SK-N-SH treated with all-trans-retinoic acid at 6 μM for 48 hours (cell line): ENCODE measurements at regions not wholly inside any gene's neighbourhood (a gene's known extent, or its start where the extent isn't known, plus 50 kb on each side); places are given as distances from the start of the nearest gene placed in this dataset.

Source experiments
- CREB5 ChIP-seq: fragments of 250-450 bp; sonication (Bioruptor Pico); IDR thresholded peaks from 2 replicates; pipeline ENCODE4 v1.5.1; 2020; ENCODE audit warnings: low read depth, mild to moderate bottlenecking, moderate library complexity
- CSDC2 ChIP-seq: fragments of 250-450 bp; sonication (Bioruptor Pico); IDR thresholded peaks from 2 replicates; pipeline ENCODE4 v1.5.0; 2020; ENCODE audit warnings: mild to moderate bottlenecking, moderate library complexity
- GLIS3 ChIP-seq: fragments of 250-450 bp; sonication (Bioruptor Pico); IDR thresholded peaks from 2 replicates; pipeline ENCODE4 v1.5.0; 2020; ENCODE audit warnings: mild to moderate bottlenecking, moderate library complexity
- OSR1 ChIP-seq: fragments of 250-450 bp; sonication (Bioruptor Pico); IDR thresholded peaks from 2 replicates; pipeline ENCODE4 v1.8.0; 2022; ENCODE audit warnings: moderate library complexity, mild to moderate bottlenecking, inconsistent platforms
- PATZ1 ChIP-seq: fragments of 250-450 bp; sonication (Bioruptor Pico); IDR thresholded peaks from 2 replicates; pipeline ENCODE4 v1.8.0; 2020; ENCODE audit warnings: mild to moderate bottlenecking, moderate library complexity, borderline replicate concordance
- PPARA ChIP-seq: fragments of 250-450 bp; sonication (Bioruptor Pico); IDR thresholded peaks from 2 replicates; pipeline ENCODE4 v1.5.0; 2020; ENCODE audit warnings: mild to moderate bottlenecking, borderline replicate concordance
- RARB ChIP-seq: fragments of 250-450 bp; sonication (Bioruptor Pico); IDR thresholded peaks from 2 replicates; pipeline ENCODE4 v1.8.0; 2021; ENCODE audit warnings: mild to moderate bottlenecking, moderate library complexity
- ZC3H10 ChIP-seq: fragments of 250-450 bp; sonication (Bioruptor Pico); IDR thresholded peaks from 2 replicates; pipeline ENCODE4 v1.5.1; 2021; ENCODE audit warnings: mild to moderate bottlenecking, moderate library complexity
- ZFP3 ChIP-seq: fragments of 250-450 bp; sonication (Bioruptor Pico); IDR thresholded peaks from 2 replicates; pipeline ENCODE4 v1.5.0; 2020; ENCODE audit warnings: mild to moderate bottlenecking, moderate library complexity
- ZNF70 ChIP-seq: fragments of 450-650 bp; formaldehyde crosslinking; IDR thresholded peaks from 2 replicates; pipeline ENCODE4 v1.5.0; 2020; ENCODE audit warnings: mild to moderate bottlenecking, moderate library complexity
- ZNF8 ChIP-seq: fragments of 450-650 bp; formaldehyde crosslinking; IDR thresholded peaks from 2 replicates; pipeline ENCODE4 v1.5.0; 2020; ENCODE audit warnings: mild to moderate bottlenecking, moderate library complexity
- TF ChIP-seq, protein P1 (sequence below): fragments of 250-450 bp; sonication (Bioruptor Pico); IDR thresholded peaks from 2 replicates; pipeline ENCODE4 v1.8.0; 2021; ENCODE audit warnings: low read depth, mild to moderate bottlenecking, moderate library complexity, borderline replicate concordance

DNA sequence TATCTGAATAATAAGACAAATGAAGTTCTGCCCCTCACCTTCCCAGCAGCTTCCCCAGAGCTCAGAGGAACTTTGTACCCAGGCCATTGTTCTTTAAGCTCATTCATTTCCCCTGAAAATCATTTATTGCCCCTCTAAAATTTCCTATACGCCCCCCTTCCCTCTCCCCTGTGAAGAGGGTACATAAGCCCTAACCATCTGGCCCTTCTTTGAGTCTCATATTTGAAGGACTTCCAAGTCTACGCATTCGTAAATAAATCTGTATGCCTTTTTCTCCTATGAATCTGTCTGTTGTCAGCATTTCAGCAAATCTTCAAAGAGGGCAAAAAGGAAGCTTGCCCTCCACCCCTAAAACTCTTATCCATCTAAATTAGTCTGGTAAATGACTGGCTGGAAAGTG is 73.1 kb upstream of the DST start:
- no peak for TF ChIP-seq ZFP3 (CRISPR knock-in tag)
- TF ChIP-seq CREB5 (CRISPR knock-in tag), result no peak
- TF ChIP-seq ZNF8, result no peak
- no peak for TF ChIP-seq GLIS3 (CRISPR knock-in tag)
- no peak for TF ChIP-seq ZNF70
- TF ChIP-seq PATZ1 (CRISPR knock-in tag), result no peak
- TF ChIP-seq, protein P1, sequence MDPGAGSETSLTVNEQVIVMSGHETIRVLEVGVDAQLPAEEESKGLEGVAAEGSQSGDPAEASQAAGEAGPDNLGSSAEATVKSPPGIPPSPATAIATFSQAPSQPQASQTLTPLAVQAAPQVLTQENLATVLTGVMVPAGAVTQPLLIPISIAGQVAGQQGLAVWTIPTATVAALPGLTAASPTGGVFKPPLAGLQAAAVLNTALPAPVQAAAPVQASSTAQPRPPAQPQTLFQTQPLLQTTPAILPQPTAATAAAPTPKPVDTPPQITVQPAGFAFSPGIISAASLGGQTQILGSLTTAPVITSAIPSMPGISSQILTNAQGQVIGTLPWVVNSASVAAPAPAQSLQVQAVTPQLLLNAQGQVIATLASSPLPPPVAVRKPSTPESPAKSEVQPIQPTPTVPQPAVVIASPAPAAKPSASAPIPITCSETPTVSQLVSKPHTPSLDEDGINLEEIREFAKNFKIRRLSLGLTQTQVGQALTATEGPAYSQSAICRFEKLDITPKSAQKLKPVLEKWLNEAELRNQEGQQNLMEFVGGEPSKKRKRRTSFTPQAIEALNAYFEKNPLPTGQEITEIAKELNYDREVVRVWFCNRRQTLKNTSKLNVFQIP (CRISPR knock-in tag), result no peak
- TF ChIP-seq CSDC2 (CRISPR knock-in tag), result no peak
- TF ChIP-seq ZC3H10, result no peak
- no peak for TF ChIP-seq PPARA (CRISPR knock-in tag)
- no peak for TF ChIP-seq OSR1
- TF ChIP-seq RARB (CRISPR knock-in tag), result no peak
